Keratinocyte (primary cell): ENCODE measurements at regions not wholly inside any gene's neighbourhood (a gene's known extent, or its start where the extent isn't known, plus 50 kb on each side); places are given as distances from the start of the nearest gene placed in this dataset.

Source experiments
- CTCF ChIP-seq, 3 experiments: IDR thresholded peaks in 1 of 3; conservative IDR thresholded peaks in 1 of 3; optimal IDR thresholded peaks in 1 of 3; 2 replicates in 2 of 3; 3 replicates in 1 of 3; pipeline versions ENCODE3 to v1.5.1; 2011; ENCODE audit warnings: low read length in 3 of 3, mild to moderate bottlenecking in 3 of 3, moderate library complexity in 2 of 3, control low read depth in 1 of 3, inconsistent platforms in 1 of 3; ENCODE audit not compliant: insufficient read depth in 2 of 3; ENCODE audit errors: extremely low read depth in 1 of 3
- EZH2 ChIP-seq: IDR thresholded peaks from one replicate; pipeline ENCODE4 v1.6.1; 2012; ENCODE audit warnings: inconsistent platforms, mild to moderate bottlenecking, low read length, moderate library complexity

- TF ChIP-seq CTCF (optimal IDR thresholded peaks at IDR 0.05 in 1 of 3, IDR thresholded peaks at IDR 0.05 in 1 of 3, conservative IDR thresholded peaks at IDR 0.05 in 1 of 3; ENCODE audit: extremely low read depth in 1 of 3, insufficient read depth in 2 of 3, low read length in 3 of 3): no peak
- no peak for TF ChIP-seq EZH2
Observed at GRCh38 chr10:131585761-131586160, 274.2 kb upstream of the TCERG1L start.
